Neural progenitor cell (in vitro differentiated cells): ENCODE measurements at regions not wholly inside any gene's neighbourhood (a gene's known extent, or its start where the extent isn't known, plus 50 kb on each side); places are given as distances from the start of the nearest gene placed in this dataset.

Source experiments
- DNase-seq: peaks from one replicate; pipeline ENCODE4 v3.0.0-alpha.2; 2016; ENCODE audit warnings: low spot score
- H2AFZ ChIP-seq: fragments of 200-600 bp; sonication (generic); replicated peaks from 2 replicates; pipeline ENCODE4 v1.6.1; 2016; ENCODE audit warnings: antibody characterized with exemption
- H3F3A ChIP-seq: fragments of 200-600 bp; sonication (generic); 2 replicates; pipeline ENCODE4 v1.6.1; 2016; ENCODE audit warnings: antibody characterized with exemption, low read depth
- H3K27ac ChIP-seq: fragments of 200-600 bp; sonication (generic); 2 replicates; pipeline ENCODE4 v1.5.1; 2016; ENCODE audit warnings: mild to moderate bottlenecking
- H3K27me3 ChIP-seq: fragments of 200-600 bp; sonication (generic); 2 replicates; pipeline ENCODE4 v1.6.1; 2016; ENCODE audit warnings: mild to moderate bottlenecking, moderate library complexity
- H3K36me3 ChIP-seq: fragments of 200-600 bp; sonication (generic); 2 replicates; pipeline ENCODE4 v1.5.1; 2016
- H3K4me1 ChIP-seq: fragments of 200-600 bp; sonication (generic); 2 replicates; pipeline ENCODE4 v1.6.1; 2016; ENCODE audit warnings: mixed run types
- H3K4me2 ChIP-seq: fragments of 200-600 bp; sonication (generic); 2 replicates; pipeline ENCODE4 v1.6.1; 2016
- H3K4me3 ChIP-seq: fragments of 200-600 bp; sonication (generic); 2 replicates; pipeline ENCODE4 v1.5.1; 2016
- H3K79me2 ChIP-seq: fragments of 200-600 bp; sonication (generic); 2 replicates; pipeline ENCODE4 v1.6.1; 2016; ENCODE audit warnings: low read depth
- H3K9ac ChIP-seq: fragments of 200-600 bp; sonication (generic); 2 replicates; pipeline ENCODE4 v1.6.1; 2016
- H3K9me3 ChIP-seq: fragments of 200-600 bp; sonication (generic); 2 replicates; pipeline ENCODE4 v1.5.1; 2016; ENCODE audit warnings: low read depth
- H4K20me1 ChIP-seq: fragments of 200-600 bp; sonication (generic); 2 replicates; pipeline ENCODE4 v1.6.1; 2016; ENCODE audit warnings: low read depth
- H3K27ac Mint-ChIP-seq: 3 replicates; pipeline ENCODE4 v1.8.0; 2021; ENCODE audit warnings: mixed read lengths
- H3K27me3 Mint-ChIP-seq: 2 replicates; pipeline ENCODE4 v1.8.0; 2022; ENCODE audit warnings: low read depth, mild to moderate bottlenecking, inconsistent platforms, moderate library complexity, mixed read lengths; ENCODE audit not compliant: insufficient read depth
- H3K36me3 Mint-ChIP-seq: 3 replicates; pipeline ENCODE4 v1.8.0; 2021; ENCODE audit warnings: mixed read lengths
- H3K4me1 Mint-ChIP-seq: 3 replicates; pipeline ENCODE4 v1.8.0; 2021; ENCODE audit warnings: mixed read lengths
- H3K4me3 Mint-ChIP-seq: 3 replicates; pipeline ENCODE4 v1.8.0; 2021; ENCODE audit warnings: mild to moderate bottlenecking, moderate library complexity, mixed read lengths
- H3K9me3 Mint-ChIP-seq: 3 replicates; pipeline ENCODE4 v1.8.0; 2020; ENCODE audit warnings: mixed read lengths
- CTCF ChIP-seq: fragments of 200-600 bp; sonication (generic); IDR thresholded peaks from 2 replicates; pipeline ENCODE4 v1.5.1; 2017; ENCODE audit warnings: antibody characterized with exemption, mild to moderate bottlenecking
- EZH2 ChIP-seq: fragments of 200-600 bp; sonication (generic); IDR thresholded peaks from 2 replicates; pipeline ENCODE4 v1.6.1; 2017; ENCODE audit warnings: antibody characterized with exemption, mild to moderate bottlenecking, moderate library complexity
- EZH2phosphoT487 ChIP-seq: fragments of 200-600 bp; sonication (generic); IDR thresholded peaks from 2 replicates; pipeline ENCODE4 v1.6.1; 2017; ENCODE audit warnings: antibody characterized with exemption

- no peak overlapping the region for H3K4me2 ChIP-seq
These were observed 607.2 kb upstream of the WWC1 start for GRCh38 chr5:167684251-167684650.

GRCh38 chr5:167688341-167689130 is 602.9 kb upstream of the WWC1 start:
- no peaks in the 10 kb centered on the region for H3K79me2 ChIP-seq
- H3K9me3 Mint-ChIP-seq = peaks cover 13% of the 10 kb centered on the region
- no peak overlapping the region for H2AFZ ChIP-seq
- no peak for DNase-seq
- no peak overlapping the region for H3K27ac Mint-ChIP-seq
- no peaks in the 10 kb centered on the region for H3K4me1 Mint-ChIP-seq
- no peak overlapping the region for H3K27ac ChIP-seq
- no peaks in the 10 kb centered on the region for H3K4me1 ChIP-seq
- TF ChIP-seq EZH2 (no peak), EZH2phosphoT487 (no peak), CTCF (no peak)
- H3K9ac ChIP-seq = no peak overlapping the region
- H4K20me1 ChIP-seq = no peaks in the 10 kb centered on the region
- no peak overlapping the region for H3K4me3 ChIP-seq
- no peak overlapping the region for H3K4me3 Mint-ChIP-seq
- H3F3A ChIP-seq = no peaks in the 10 kb centered on the region
- no peak overlapping the region for H3K4me2 ChIP-seq
- H3K9me3 ChIP-seq = no peaks in the 10 kb centered on the region
- H3K36me3 ChIP-seq = no peaks in the 10 kb centered on the region
- no peaks in the 10 kb centered on the region for H3K27me3 ChIP-seq
- no peaks in the 10 kb centered on the region for H3K27me3 Mint-ChIP-seq
- H3K36me3 Mint-ChIP-seq = peaks cover 25% of the 10 kb centered on the region

More at GRCh38 chr5:167684251-167684650, 607.2 kb upstream of the WWC1 start:
- Mint-ChIP-seq H3K4me1 (no peaks in the 10 kb centered on the region), H3K36me3 (peaks cover 23% of the 10 kb centered on the region), H3K27me3 (no peaks in the 10 kb centered on the region), H3K4me3 (no peak overlapping the region), H3K9me3 (peaks cover 9% of the 10 kb centered on the region), H3K27ac (no peak overlapping the region)
- H3K27me3 ChIP-seq = no peaks in the 10 kb centered on the region
- H3K4me1 ChIP-seq = no peaks in the 10 kb centered on the region
- no peaks in the 10 kb centered on the region for H3F3A ChIP-seq
- H3K27ac ChIP-seq = no peak overlapping the region
- no peaks in the 10 kb centered on the region for H3K79me2 ChIP-seq
- no peak overlapping the region for H3K9ac ChIP-seq
- DNase-seq = no peak
- H4K20me1 ChIP-seq = no peaks in the 10 kb centered on the region
- no peak overlapping the region for H2AFZ ChIP-seq
- H3K4me3 ChIP-seq = no peak overlapping the region
- TF ChIP-seq EZH2phosphoT487 = no peak
- no peak for TF ChIP-seq EZH2
- TF ChIP-seq CTCF = no peak
- H3K36me3 ChIP-seq = no peaks in the 10 kb centered on the region
- no peaks in the 10 kb centered on the region for H3K9me3 ChIP-seq

- H3K27ac Mint-ChIP-seq = no peak overlapping the region
- peaks cover 32% of the 10 kb centered on the region for H3K9me3 Mint-ChIP-seq
- H3K4me1 Mint-ChIP-seq = peaks cover 28% of the 10 kb centered on the region
- H3K79me2 ChIP-seq = no peaks in the 10 kb centered on the region
- no peak overlapping the region for H3K4me3 Mint-ChIP-seq
- H3K36me3 ChIP-seq = no peaks in the 10 kb centered on the region
- H3K4me2 ChIP-seq = no peak overlapping the region
- H3F3A ChIP-seq = peaks cover 17% of the 10 kb centered on the region
- H3K4me3 ChIP-seq = no peak overlapping the region
- H3K9me3 ChIP-seq = no peaks in the 10 kb centered on the region
- H2AFZ ChIP-seq = no peak overlapping the region
- no peaks in the 10 kb centered on the region for H3K27me3 Mint-ChIP-seq
- no peaks in the 10 kb centered on the region for H4K20me1 ChIP-seq
- H3K4me1 ChIP-seq = peaks cover 18% of the 10 kb centered on the region
- no peak overlapping the region for H3K9ac ChIP-seq
- TF ChIP-seq EZH2 (no peak), EZH2phosphoT487 (peak; percentile 67)
- peak; percentile 37 for DNase-seq
- H3K27me3 ChIP-seq = no peaks in the 10 kb centered on the region
- peaks cover 27% of the 10 kb centered on the region for H3K36me3 Mint-ChIP-seq
- H3K27ac ChIP-seq = peak overlapping the region; percentile 43
These were observed 596.9 kb upstream of the WWC1 start for GRCh38 chr5:167694325-167695147.
